ENCODE measurements at regions not wholly inside any gene's neighbourhood (a gene's known extent, or its start where the extent isn't known, plus 50 kb on each side); places are given as distances from the start of the nearest gene placed in this dataset.

DNA sequence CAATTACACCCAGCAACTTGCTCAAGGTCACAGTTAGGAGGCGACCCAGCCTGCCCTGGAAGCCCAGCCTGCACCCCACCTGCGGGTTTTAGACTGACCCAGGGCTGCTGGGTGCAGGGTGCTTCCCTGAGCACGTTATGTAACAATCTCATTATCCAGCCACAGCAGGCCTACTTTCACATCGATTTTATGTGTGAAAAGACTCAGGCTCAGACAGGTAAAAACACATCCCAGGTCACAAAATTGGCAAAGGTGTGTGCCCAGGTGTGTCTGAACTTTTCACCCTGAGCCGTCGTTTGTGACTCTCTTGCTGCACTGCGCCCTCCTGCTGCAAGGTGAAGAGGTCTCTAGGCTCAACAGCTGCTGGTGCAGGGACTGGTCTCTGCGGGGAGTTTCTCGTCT lies 668.2 kb upstream of the HS6ST1 start:
- H3K36me3 Mint-ChIP-seq (ENCODE audit: insufficient read depth), result no peaks in the 10 kb centered on the region

DNA sequence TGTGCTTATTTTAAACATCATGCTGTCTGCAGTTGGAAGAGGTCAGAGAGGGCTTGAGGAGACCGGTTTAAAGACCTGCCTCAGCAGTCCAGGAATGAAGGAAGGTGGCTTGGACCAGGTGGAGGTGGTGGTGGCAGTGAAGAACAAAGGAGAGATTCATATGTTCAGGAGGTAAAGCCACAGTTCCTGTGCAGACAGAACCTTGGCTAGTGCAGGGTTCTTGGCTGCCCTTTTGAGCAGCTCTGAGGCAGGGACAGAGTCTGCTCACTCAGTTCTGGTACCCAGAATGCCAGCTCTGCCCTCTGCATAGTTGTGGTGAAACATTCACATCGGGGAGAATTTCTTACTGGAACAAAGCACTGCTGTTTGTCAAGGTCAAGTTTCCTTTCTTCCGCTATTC lies 669.7 kb upstream of the HS6ST1 start:
- TF ChIP-seq, protein P1, sequence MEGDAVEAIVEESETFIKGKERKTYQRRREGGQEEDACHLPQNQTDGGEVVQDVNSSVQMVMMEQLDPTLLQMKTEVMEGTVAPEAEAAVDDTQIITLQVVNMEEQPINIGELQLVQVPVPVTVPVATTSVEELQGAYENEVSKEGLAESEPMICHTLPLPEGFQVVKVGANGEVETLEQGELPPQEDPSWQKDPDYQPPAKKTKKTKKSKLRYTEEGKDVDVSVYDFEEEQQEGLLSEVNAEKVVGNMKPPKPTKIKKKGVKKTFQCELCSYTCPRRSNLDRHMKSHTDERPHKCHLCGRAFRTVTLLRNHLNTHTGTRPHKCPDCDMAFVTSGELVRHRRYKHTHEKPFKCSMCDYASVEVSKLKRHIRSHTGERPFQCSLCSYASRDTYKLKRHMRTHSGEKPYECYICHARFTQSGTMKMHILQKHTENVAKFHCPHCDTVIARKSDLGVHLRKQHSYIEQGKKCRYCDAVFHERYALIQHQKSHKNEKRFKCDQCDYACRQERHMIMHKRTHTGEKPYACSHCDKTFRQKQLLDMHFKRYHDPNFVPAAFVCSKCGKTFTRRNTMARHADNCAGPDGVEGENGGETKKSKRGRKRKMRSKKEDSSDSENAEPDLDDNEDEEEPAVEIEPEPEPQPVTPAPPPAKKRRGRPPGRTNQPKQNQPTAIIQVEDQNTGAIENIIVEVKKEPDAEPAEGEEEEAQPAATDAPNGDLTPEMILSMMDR (IDR thresholded peaks at IDR 0.05; ENCODE audit: unreplicated experiment), result no peak
- Mint-ChIP-seq H3K9me3 (ENCODE audit: low read depth) (peaks cover 10% of the 10 kb centered on the region), H3K4me1 (ENCODE audit: low read depth) (peaks cover 17% of the 10 kb centered on the region), H3K4me3 (ENCODE audit: low read depth) (no peak overlapping the region), H3K27me3 (peaks cover 6% of the 10 kb centered on the region), H3K36me3 (ENCODE audit: insufficient read depth) (no peaks in the 10 kb centered on the region), H3K27ac (no peak overlapping the region)
- DNase-seq (ENCODE audit: low spot score, unreplicated experiment), result no peak

More for the DNA sequence above, 668.2 kb upstream of the HS6ST1 start:
- TF ChIP-seq, protein P1 (IDR thresholded peaks at IDR 0.05; ENCODE audit: unreplicated experiment), result no peak
- Mint-ChIP-seq H3K27ac (peak overlapping the region; percentile 84), H3K9me3 (ENCODE audit: low read depth) (peaks cover 6% of the 10 kb centered on the region), H3K27me3 (peaks cover 2% of the 10 kb centered on the region), H3K4me3 (ENCODE audit: low read depth) (no peak overlapping the region), H3K4me1 (ENCODE audit: low read depth) (peaks cover 17% of the 10 kb centered on the region)
- DNase-seq (ENCODE audit: low spot score, unreplicated experiment), result no peak

DNA sequence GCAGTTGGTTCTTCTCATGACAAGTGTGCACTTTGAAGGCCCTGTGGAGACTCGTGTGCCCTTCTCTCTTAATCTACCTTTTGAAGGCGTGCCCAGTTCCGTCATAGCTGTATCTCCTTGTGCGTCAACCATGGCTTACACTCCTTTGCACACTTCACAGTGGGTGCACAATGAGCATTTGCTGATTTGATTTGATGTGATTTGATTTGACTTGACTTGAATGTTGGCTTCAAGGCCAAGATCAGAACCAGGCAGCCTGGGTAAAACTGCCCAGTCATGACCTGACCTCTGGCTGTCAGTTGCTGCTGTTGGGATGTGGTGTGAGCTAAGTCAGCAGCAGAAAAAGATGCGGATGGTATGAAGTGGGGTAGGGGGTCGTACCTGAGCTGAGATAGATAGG lies 670.3 kb upstream of the HS6ST1 start:
- Mint-ChIP-seq H3K4me1 (ENCODE audit: low read depth) (peaks cover 17% of the 10 kb centered on the region), H3K9me3 (ENCODE audit: low read depth) (peaks cover 10% of the 10 kb centered on the region), H3K36me3 (ENCODE audit: insufficient read depth) (no peaks in the 10 kb centered on the region), H3K27me3 (peaks cover 6% of the 10 kb centered on the region), H3K4me3 (ENCODE audit: low read depth) (no peak overlapping the region), H3K27ac (no peak overlapping the region)
- TF ChIP-seq, protein P1 (IDR thresholded peaks at IDR 0.05; ENCODE audit: unreplicated experiment), result no peak
- DNase-seq (ENCODE audit: low spot score, unreplicated experiment), result no peak

GRCh38 chr2:128995086-128995485 lies 676.4 kb upstream of the HS6ST1 start:
- DNase-seq (ENCODE audit: low spot score, unreplicated experiment), result no peak
- TF ChIP-seq, protein P1 (IDR thresholded peaks at IDR 0.05; ENCODE audit: unreplicated experiment), result no peak
- Mint-ChIP-seq H3K9me3 (ENCODE audit: low read depth) (peaks cover 10% of the 10 kb centered on the region), H3K27me3 (peaks cover 20% of the 10 kb centered on the region), H3K4me1 (ENCODE audit: low read depth) (no peaks in the 10 kb centered on the region), H3K4me3 (ENCODE audit: low read depth) (no peak overlapping the region), H3K27ac (no peak overlapping the region), H3K36me3 (ENCODE audit: insufficient read depth) (no peaks in the 10 kb centered on the region)

- H3K4me3 Mint-ChIP-seq (ENCODE audit: low read depth), result no peak overlapping the region
- no peak for DNase-seq (ENCODE audit: low spot score, unreplicated experiment)
- TF ChIP-seq, protein P1 (IDR thresholded peaks at IDR 0.05; ENCODE audit: unreplicated experiment), result no peak
- H3K27ac Mint-ChIP-seq, result no peak overlapping the region
- H3K27me3 Mint-ChIP-seq, result peaks cover 18% of the 10 kb centered on the region
- H3K36me3 Mint-ChIP-seq (ENCODE audit: insufficient read depth), result no peaks in the 10 kb centered on the region
- H3K4me1 Mint-ChIP-seq (ENCODE audit: low read depth), result no peaks in the 10 kb centered on the region
- H3K9me3 Mint-ChIP-seq (ENCODE audit: low read depth), result peaks cover 13% of the 10 kb centered on the region
Measured at GRCh38 chr2:128996078-128996477, 677.4 kb upstream of the HS6ST1 start.
